A549 (cell line): ENCODE measurements at regions not wholly inside any gene's neighbourhood (a gene's known extent, or its start where the extent isn't known, plus 50 kb on each side); places are given as distances from the start of the nearest gene placed in this dataset.

Experiments used
- EP300 ChIP-seq, 2 experiments: fragments of >200 bp; sonication (Bioruptor Twin); formaldehyde crosslinking; IDR thresholded peaks; 2 replicates in 1 of 2; 3 replicates in 1 of 2; pipeline ENCODE4 v1.6.1; 2016 to 2017
- FOSL2 ChIP-seq, 2 experiments: fragments of 450-650 bp in 1 of 2; fragments of >200 bp in 1 of 2; sonication (Bioruptor Twin) in 1 of 2; formaldehyde crosslinking; IDR thresholded peaks; 2 replicates each; pipeline versions ENCODE4 v1.5.0 to v1.6.1; 2016 to 2020; ENCODE audit warnings: mild to moderate bottlenecking in 1 of 2, moderate library complexity in 1 of 2
- POLR2A ChIP-seq: IDR thresholded peaks from 2 replicates; pipeline ENCODE4 v1.6.1; 2012; ENCODE audit warnings: mild to moderate bottlenecking, low read length
- RAD21 ChIP-seq, 2 experiments: fragments of >200 bp in 1 of 2; sonication (Bioruptor Twin) in 1 of 2; formaldehyde crosslinking in 1 of 2; IDR thresholded peaks in 1 of 2; conservative IDR thresholded peaks in 1 of 2; 2 replicates in 1 of 2; 3 replicates in 1 of 2; pipeline ENCODE4 v1.6.1; 2012 to 2018; ENCODE audit warnings: inconsistent platforms in 1 of 2
- RCOR1 ChIP-seq: fragments of 150-350 bp; IDR thresholded peaks from 2 replicates; pipeline ENCODE4 v1.6.1; 2014; ENCODE audit warnings: antibody characterized with exemption, low read length, low read depth
- RFX5 ChIP-seq: fragments of 450-650 bp; IDR thresholded peaks from 2 replicates; pipeline ENCODE4 v1.7.1; 2014; ENCODE audit warnings: antibody characterized with exemption, mild to moderate bottlenecking, moderate library complexity
- SREBF2 ChIP-seq: fragments of 450-650 bp; IDR thresholded peaks from 2 replicates; pipeline ENCODE4 v1.6.1; 2014; ENCODE audit warnings: mild to moderate bottlenecking, moderate library complexity
- TF ChIP-seq, protein P1 (sequence below): fragments of >200 bp; sonication (Bioruptor Twin); formaldehyde crosslinking; IDR thresholded peaks from 3 replicates; pipeline ENCODE4 v1.5.1; 2016
- TF ChIP-seq, protein P2 (sequence below): fragments of 200-600 bp; sonication (generic); IDR thresholded peaks from 2 replicates; pipeline ENCODE4 v1.6.1; 2016; ENCODE audit warnings: antibody characterized with exemption, mild to moderate bottlenecking, moderate library complexity

- TF ChIP-seq RFX5 = no peak
- no peak for TF ChIP-seq EP300 (IDR thresholded peaks at IDR 0.05)
- TF ChIP-seq, protein P1, sequence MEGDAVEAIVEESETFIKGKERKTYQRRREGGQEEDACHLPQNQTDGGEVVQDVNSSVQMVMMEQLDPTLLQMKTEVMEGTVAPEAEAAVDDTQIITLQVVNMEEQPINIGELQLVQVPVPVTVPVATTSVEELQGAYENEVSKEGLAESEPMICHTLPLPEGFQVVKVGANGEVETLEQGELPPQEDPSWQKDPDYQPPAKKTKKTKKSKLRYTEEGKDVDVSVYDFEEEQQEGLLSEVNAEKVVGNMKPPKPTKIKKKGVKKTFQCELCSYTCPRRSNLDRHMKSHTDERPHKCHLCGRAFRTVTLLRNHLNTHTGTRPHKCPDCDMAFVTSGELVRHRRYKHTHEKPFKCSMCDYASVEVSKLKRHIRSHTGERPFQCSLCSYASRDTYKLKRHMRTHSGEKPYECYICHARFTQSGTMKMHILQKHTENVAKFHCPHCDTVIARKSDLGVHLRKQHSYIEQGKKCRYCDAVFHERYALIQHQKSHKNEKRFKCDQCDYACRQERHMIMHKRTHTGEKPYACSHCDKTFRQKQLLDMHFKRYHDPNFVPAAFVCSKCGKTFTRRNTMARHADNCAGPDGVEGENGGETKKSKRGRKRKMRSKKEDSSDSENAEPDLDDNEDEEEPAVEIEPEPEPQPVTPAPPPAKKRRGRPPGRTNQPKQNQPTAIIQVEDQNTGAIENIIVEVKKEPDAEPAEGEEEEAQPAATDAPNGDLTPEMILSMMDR = no peak
- TF ChIP-seq FOSL2 (IDR thresholded peaks at IDR 0.05) = no peak
- no peak for TF ChIP-seq FOSL2 (CRISPR knock-in tag; IDR thresholded peaks at IDR 0.05)
- TF ChIP-seq SREBF2 = no peak
- TF ChIP-seq RCOR1 = no peak
- TF ChIP-seq POLR2A = no peak
- TF ChIP-seq, protein P2, sequence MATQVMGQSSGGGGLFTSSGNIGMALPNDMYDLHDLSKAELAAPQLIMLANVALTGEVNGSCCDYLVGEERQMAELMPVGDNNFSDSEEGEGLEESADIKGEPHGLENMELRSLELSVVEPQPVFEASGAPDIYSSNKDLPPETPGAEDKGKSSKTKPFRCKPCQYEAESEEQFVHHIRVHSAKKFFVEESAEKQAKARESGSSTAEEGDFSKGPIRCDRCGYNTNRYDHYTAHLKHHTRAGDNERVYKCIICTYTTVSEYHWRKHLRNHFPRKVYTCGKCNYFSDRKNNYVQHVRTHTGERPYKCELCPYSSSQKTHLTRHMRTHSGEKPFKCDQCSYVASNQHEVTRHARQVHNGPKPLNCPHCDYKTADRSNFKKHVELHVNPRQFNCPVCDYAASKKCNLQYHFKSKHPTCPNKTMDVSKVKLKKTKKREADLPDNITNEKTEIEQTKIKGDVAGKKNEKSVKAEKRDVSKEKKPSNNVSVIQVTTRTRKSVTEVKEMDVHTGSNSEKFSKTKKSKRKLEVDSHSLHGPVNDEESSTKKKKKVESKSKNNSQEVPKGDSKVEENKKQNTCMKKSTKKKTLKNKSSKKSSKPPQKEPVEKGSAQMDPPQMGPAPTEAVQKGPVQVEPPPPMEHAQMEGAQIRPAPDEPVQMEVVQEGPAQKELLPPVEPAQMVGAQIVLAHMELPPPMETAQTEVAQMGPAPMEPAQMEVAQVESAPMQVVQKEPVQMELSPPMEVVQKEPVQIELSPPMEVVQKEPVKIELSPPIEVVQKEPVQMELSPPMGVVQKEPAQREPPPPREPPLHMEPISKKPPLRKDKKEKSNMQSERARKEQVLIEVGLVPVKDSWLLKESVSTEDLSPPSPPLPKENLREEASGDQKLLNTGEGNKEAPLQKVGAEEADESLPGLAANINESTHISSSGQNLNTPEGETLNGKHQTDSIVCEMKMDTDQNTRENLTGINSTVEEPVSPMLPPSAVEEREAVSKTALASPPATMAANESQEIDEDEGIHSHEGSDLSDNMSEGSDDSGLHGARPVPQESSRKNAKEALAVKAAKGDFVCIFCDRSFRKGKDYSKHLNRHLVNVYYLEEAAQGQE = no peak
- no peak for TF ChIP-seq RAD21 (conservative IDR thresholded peaks at IDR 0.05 in 1 of 2, IDR thresholded peaks at IDR 0.05 in 1 of 2)
These were observed 168.2 kb downstream of the ANKRD30B start for GRCh38 chr18:14916181-14916580.
